T1000 (cell line): ENCODE measurements at regions not wholly inside any gene's neighbourhood (a gene's known extent, or its start where the extent isn't known, plus 50 kb on each side); places are given as distances from the start of the nearest gene placed in this dataset.

ENCODE experiments used
- DNase-seq: peaks from one replicate; lab custom pipeline; 2025; ENCODE audit warnings: mixed read lengths; lab: John Stamatoyannopoulos, UW

- DNase-seq: no peak
Measured at GRCh38 chr21:38556390-38556789, 58.1 kb upstream of the ERG start.

- no peak for DNase-seq
Measured at GRCh38 chr21:38561205-38561604, 62.9 kb upstream of the ERG start.

GRCh38 chr21:38561613-38562581 is 63.6 kb upstream of the ERG start:
- DNase-seq: no peak

GRCh38 chr21:38567335-38567969 is 69.2 kb upstream of the ERG start:
- no peak for DNase-seq

- no peak for DNase-seq
Measured at GRCh38 chr21:38567970-38568360, 69.7 kb upstream of the ERG start.

- no peak for DNase-seq
Measured at GRCh38 chr21:38569733-38570132, 71.5 kb upstream of the ERG start.

- DNase-seq: no peak
Measured at GRCh38 chr21:38570596-38570995, 72.3 kb upstream of the ERG start.

GRCh38 chr21:38574895-38575575 is 76.8 kb upstream of the ERG start:
- DNase-seq: no peak

GRCh38 chr21:38577887-38578286 is 79.6 kb upstream of the ERG start:
- DNase-seq: no peak

- DNase-seq: no peak
Measured at GRCh38 chr21:38590449-38591217, 92.4 kb upstream of the ERG start.

GRCh38 chr21:38591218-38591537 is 92.9 kb upstream of the ERG start:
- no peak for DNase-seq

GRCh38 chr21:38596264-38597042 is 98.2 kb upstream of the ERG start:
- no peak for DNase-seq

- no peak for DNase-seq
Measured at GRCh38 chr21:38597421-38597820, 99.1 kb upstream of the ERG start.

- DNase-seq: no peak
Measured at GRCh38 chr21:38598413-38598812, 100.1 kb upstream of the ERG start.

- no peak for DNase-seq
Measured at GRCh38 chr21:38599381-38599975, 101.2 kb upstream of the ERG start.

GRCh38 chr21:38600106-38600505 is 101.8 kb upstream of the ERG start:
- no peak for DNase-seq

- DNase-seq: no peak
Measured at GRCh38 chr21:38605236-38605635, 107.0 kb upstream of the ERG start.

- no peak for DNase-seq
Measured at GRCh38 chr21:38609580-38609979, 111.3 kb upstream of the ERG start.

GRCh38 chr21:38610623-38611251 is 112.5 kb upstream of the ERG start:
- DNase-seq: no peak

GRCh38 chr21:38611277-38611676 is 113.0 kb upstream of the ERG start:
- no peak for DNase-seq
